Activated CD8-positive, alpha-beta T cell treated with anti-CD3 and anti-CD28 coated beads, Interleukin-2, amount 10 ng/mL, durations not matched to agents 7 days and 5 days (primary cell): ENCODE measurements at regions not wholly inside any gene's neighbourhood (a gene's known extent, or its start where the extent isn't known, plus 50 kb on each side); places are given as distances from the start of the nearest gene placed in this dataset.
"Not testable (repeated sequence)": the region's sequence is repeated elsewhere in the genome, so short reads cannot be mapped to it uniquely, and the experiment has no call there.

ENCODE experiments used
- ATAC-seq: fragments of 150-1000 bp; cut with Tn5 transposase; one replicate; pipeline ENCODE4 v1.10.0; 2021; ENCODE audit warnings: moderate library complexity
- CTCF ChIA-PET: fragments of 350-600 bp; sonication (Branson Sonifier 250); formaldehyde crosslinking; loops from one replicate; lab custom pipeline; 2021; ENCODE audit warnings: antibody characterized with exemption; lab: Charles Lee
- POLR2A ChIA-PET: fragments of 350-600 bp; sonication (Branson Sonifier 250); formaldehyde crosslinking; loops from one replicate; lab custom pipeline; 2021; ENCODE audit warnings: antibody characterized with exemption; lab: Charles Lee
- DNase-seq: peaks from one replicate; pipeline ENCODE4 v3.0.0-alpha.2; 2020
- H3K27ac Mint-ChIP-seq: one replicate; pipeline ENCODE4 v1.8.0; 2021; ENCODE audit warnings: mild to moderate bottlenecking, mixed read lengths
- H3K27me3 Mint-ChIP-seq: one replicate; pipeline ENCODE4 v1.8.0; 2021; ENCODE audit warnings: low read depth, mixed read lengths
- H3K36me3 Mint-ChIP-seq: one replicate; pipeline ENCODE4 v1.8.0; 2021; ENCODE audit warnings: low read depth, mixed read lengths
- H3K4me1 Mint-ChIP-seq: one replicate; pipeline ENCODE4 v1.8.0; 2021; ENCODE audit warnings: low read depth, mixed read lengths
- H3K4me3 Mint-ChIP-seq: one replicate; pipeline ENCODE4 v1.8.0; 2021; ENCODE audit warnings: mild to moderate bottlenecking, mixed read lengths
- H3K9me3 Mint-ChIP-seq: one replicate; pipeline ENCODE4 v1.8.0; 2022; ENCODE audit warnings: mixed read lengths; ENCODE audit not compliant: insufficient read depth

- Mint-ChIP-seq H3K4me3 (no peak overlapping the region), H3K36me3 (no peaks in the 10 kb centered on the region), H3K27me3 (no peaks in the 10 kb centered on the region), H3K4me1 (no peaks in the 10 kb centered on the region), H3K9me3 (no peaks in the 10 kb centered on the region), H3K27ac (no peak overlapping the region)
- no peak for ATAC-seq
- ChIA-PET CTCF (no interaction called here), POLR2A (no interaction called here)
- no peak for DNase-seq
These were observed 356.2 kb downstream of the GJA1 start for GRCh38 chr6:121791396-121792315.

- CTCF ChIA-PET: no interaction called here
- DNase-seq: no peak
These were observed 359.2 kb downstream of the GJA1 start for GRCh38 chr6:121794630-121795029.

DNA sequence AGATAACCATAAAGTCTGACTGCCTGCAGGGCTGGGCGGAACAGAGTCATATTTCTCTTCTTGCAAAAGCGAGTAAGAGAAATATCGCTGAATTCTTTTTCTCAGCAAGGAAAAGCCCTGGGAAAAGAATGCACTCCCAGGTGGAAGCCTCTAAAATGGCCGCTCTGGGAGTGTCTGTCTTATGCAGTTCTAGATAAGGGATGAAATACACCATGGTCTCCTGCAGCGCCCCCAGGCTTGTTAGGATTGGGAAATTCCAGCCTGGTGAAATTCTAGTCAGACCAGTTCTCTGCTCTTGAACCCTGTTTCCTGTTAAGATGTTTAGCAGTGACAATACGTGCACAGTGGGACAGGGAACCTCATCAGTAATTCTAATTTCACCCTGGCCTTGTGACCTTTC, 362.2 kb downstream of the GJA1 start:
- H3K4me1 Mint-ChIP-seq, H3K36me3 Mint-ChIP-seq, H3K4me3 Mint-ChIP-seq, CTCF ChIA-PET, POLR2A ChIA-PET, H3K9me3 Mint-ChIP-seq, DNase-seq, H3K27me3 Mint-ChIP-seq, ATAC-seq, H3K27ac Mint-ChIP-seq: not testable (repeated sequence)

More at GRCh38 chr6:121794630-121795029, 359.2 kb downstream of the GJA1 start:
- no peaks in the 10 kb centered on the region for H3K9me3 Mint-ChIP-seq
- POLR2A ChIA-PET: no interaction called here
- no peak overlapping the region for H3K27ac Mint-ChIP-seq
- no peaks in the 10 kb centered on the region for H3K27me3 Mint-ChIP-seq
- no peaks in the 10 kb centered on the region for H3K4me1 Mint-ChIP-seq
- no peaks in the 10 kb centered on the region for H3K36me3 Mint-ChIP-seq
- no peak overlapping the region for H3K4me3 Mint-ChIP-seq
- ATAC-seq: no peak

- ATAC-seq, H3K36me3 Mint-ChIP-seq, H3K9me3 Mint-ChIP-seq, H3K4me1 Mint-ChIP-seq, H3K27me3 Mint-ChIP-seq, DNase-seq, CTCF ChIA-PET, H3K27ac Mint-ChIP-seq, H3K4me3 Mint-ChIP-seq, POLR2A ChIA-PET: not testable (repeated sequence)
These were observed 362.7 kb downstream of the GJA1 start for GRCh38 chr6:121798126-121798525.

GRCh38 chr6:121799574-121799973, 364.1 kb downstream of the GJA1 start:
- H3K9me3 Mint-ChIP-seq: no peaks in the 10 kb centered on the region
- DNase-seq (no peak), ATAC-seq (no peak)
- no peak overlapping the region for H3K27ac Mint-ChIP-seq
- no peaks in the 10 kb centered on the region for H3K36me3 Mint-ChIP-seq
- ChIA-PET POLR2A (no interaction called here), CTCF (no interaction called here)
- no peaks in the 10 kb centered on the region for H3K4me1 Mint-ChIP-seq
- no peak overlapping the region for H3K4me3 Mint-ChIP-seq
- H3K27me3 Mint-ChIP-seq: no peaks in the 10 kb centered on the region

DNA sequence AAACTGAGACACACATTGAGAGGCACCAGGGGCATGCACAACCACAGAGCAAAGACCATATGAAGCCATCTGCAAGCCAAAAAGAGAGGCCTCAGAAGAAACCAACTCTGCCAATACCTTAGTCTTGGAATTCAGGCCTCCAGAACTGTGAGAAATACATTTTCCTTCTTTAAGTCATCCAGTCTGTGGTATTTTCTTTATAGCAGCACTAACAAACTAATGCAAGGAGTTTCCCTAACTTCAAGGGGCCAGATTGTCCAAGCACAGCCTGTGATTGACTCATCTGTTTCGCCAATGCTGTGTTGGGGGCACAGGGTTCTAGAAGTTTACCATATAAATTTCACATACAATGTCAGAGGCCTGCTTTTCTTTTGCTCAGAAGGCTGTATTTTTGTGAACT, 364.6 kb downstream of the GJA1 start:
- ChIA-PET POLR2A (no interaction called here), CTCF (no interaction called here)
- Mint-ChIP-seq H3K4me1 (no peaks in the 10 kb centered on the region), H3K27ac (no peak overlapping the region), H3K36me3 (no peaks in the 10 kb centered on the region), H3K4me3 (no peak overlapping the region), H3K9me3 (no peaks in the 10 kb centered on the region), H3K27me3 (no peaks in the 10 kb centered on the region)
- ATAC-seq: no peak
- DNase-seq: no peak

GRCh38 chr6:121806116-121806515, 370.7 kb downstream of the GJA1 start:
- DNase-seq (no peak), ATAC-seq (no peak)
- CTCF ChIA-PET: no interaction called here
- POLR2A ChIA-PET: no interaction called here
- Mint-ChIP-seq H3K4me3 (no peak overlapping the region), H3K27me3 (no peaks in the 10 kb centered on the region), H3K4me1 (no peaks in the 10 kb centered on the region), H3K27ac (no peak overlapping the region), H3K9me3 (no peaks in the 10 kb centered on the region), H3K36me3 (no peaks in the 10 kb centered on the region)

DNA sequence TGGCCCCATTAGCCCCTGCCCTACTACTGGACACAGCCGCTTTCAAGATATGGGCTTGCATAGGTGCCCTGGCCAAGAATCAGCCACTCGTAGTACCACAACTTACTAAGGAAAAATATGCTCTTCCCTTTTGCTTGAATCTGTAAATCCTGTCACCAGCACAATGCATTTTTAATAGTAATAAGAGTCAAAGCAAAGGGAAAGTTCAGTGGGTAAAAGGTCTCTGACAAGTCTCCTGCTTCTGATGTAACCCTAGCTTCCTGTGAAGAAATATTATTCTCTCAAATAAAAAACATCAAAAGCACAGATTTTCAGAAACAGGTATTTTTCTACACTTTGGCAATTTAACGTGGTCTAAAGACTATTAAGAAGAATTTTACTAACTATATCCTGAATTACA, 373.8 kb downstream of the GJA1 start:
- ATAC-seq: no peak
- no peaks in the 10 kb centered on the region for H3K36me3 Mint-ChIP-seq
- CTCF ChIA-PET: no interaction called here

GRCh38 chr6:121810158-121811032, 374.9 kb downstream of the GJA1 start:
- Mint-ChIP-seq H3K27me3 (no peaks in the 10 kb centered on the region), H3K4me1 (no peaks in the 10 kb centered on the region), H3K36me3 (no peaks in the 10 kb centered on the region), H3K27ac (no peak overlapping the region), H3K9me3 (no peaks in the 10 kb centered on the region), H3K4me3 (no peak overlapping the region)
- ATAC-seq (no peak), DNase-seq (no peak)
- POLR2A ChIA-PET: no interaction called here
- CTCF ChIA-PET: no interaction called here

More for the DNA sequence above, 373.8 kb downstream of the GJA1 start:
- DNase-seq: no peak
- Mint-ChIP-seq H3K4me1 (no peaks in the 10 kb centered on the region), H3K27ac (no peak overlapping the region), H3K27me3 (no peaks in the 10 kb centered on the region), H3K9me3 (no peaks in the 10 kb centered on the region), H3K4me3 (no peak overlapping the region)
- POLR2A ChIA-PET: no interaction called here

DNA sequence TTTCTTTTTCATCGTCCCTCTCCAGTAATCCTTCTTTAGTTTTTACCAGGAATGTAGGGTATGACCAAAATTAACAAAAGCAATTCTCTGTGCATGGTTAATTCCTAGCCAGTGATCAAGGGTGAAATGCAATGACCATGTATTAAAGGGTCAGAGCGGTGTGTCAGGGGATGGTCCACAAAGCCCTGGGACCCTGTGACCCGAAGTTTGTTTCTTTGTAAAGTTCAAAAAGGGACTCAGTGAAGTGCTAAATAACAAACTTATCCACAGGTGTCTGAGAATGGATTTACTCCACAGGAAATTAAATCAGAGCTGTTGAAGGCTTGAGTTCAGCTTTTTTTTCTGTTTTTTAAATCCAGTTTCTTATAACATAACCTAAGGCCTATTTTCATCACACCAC, 375.7 kb downstream of the GJA1 start:
- H3K9me3 Mint-ChIP-seq: no peaks in the 10 kb centered on the region
- ATAC-seq: no peak
- no peaks in the 10 kb centered on the region for H3K36me3 Mint-ChIP-seq
- H3K27me3 Mint-ChIP-seq: no peaks in the 10 kb centered on the region
- ChIA-PET CTCF (no interaction called here), POLR2A (no interaction called here)
- no peak overlapping the region for H3K27ac Mint-ChIP-seq
- no peak for DNase-seq
- H3K4me3 Mint-ChIP-seq: no peak overlapping the region
- H3K4me1 Mint-ChIP-seq: no peaks in the 10 kb centered on the region

DNA sequence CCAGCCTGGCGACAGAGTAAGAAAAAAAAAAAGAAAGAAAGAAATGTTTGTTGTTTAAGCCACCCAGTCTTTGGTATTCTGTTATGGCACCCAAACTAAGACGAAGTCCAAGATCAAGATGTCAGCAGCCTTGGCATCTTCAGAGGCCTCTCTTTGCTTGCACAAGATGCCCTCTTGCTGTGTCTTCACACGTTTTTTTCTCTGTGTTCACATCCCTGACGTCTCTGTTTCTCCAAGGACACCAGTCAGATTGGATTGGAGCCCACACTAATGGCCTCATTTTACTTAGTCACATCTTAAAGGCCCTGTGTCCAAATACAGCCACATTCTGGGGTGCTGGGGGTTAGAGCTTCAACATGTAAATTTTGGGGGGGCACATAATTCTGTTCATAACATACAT, 380.9 kb downstream of the GJA1 start:
- ATAC-seq (no peak), DNase-seq (no peak)
- POLR2A ChIA-PET: no interaction called here
- no peak overlapping the region for H3K27ac Mint-ChIP-seq
- H3K4me3 Mint-ChIP-seq: no peak overlapping the region
- peaks cover 13% of the 10 kb centered on the region for H3K9me3 Mint-ChIP-seq
- CTCF ChIA-PET: no interaction called here
- H3K27me3 Mint-ChIP-seq: no peaks in the 10 kb centered on the region
- no peaks in the 10 kb centered on the region for H3K36me3 Mint-ChIP-seq
- H3K4me1 Mint-ChIP-seq: no peaks in the 10 kb centered on the region

DNA sequence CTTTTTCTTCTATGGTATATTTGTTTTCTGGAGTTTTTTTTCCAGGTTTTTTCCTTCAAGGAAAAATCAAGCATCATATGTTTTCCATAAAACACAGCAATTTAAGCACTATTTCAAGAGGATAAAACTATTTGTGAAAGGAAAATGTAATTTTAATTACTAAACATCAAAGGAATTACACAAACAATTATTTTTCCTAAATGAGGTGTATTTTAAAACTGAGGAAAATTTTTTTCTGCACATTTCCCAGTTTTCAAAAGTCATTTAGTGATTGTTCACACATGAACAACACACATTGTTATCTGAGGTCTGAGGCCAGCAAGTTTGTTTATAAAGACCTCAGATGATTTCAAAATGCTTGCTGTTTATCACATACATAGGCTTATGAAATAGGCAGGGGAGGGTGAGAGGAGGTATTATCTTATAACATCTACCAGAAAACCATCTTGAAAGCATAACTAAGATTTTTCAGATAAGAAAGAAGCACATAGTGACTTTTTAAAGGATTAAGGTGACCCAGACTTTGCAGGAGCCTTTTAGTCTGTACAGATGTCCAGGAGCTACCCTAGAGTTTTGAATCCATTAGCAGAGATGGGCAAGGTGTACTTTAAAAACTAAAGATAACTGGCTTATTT, 381.6 kb downstream of the GJA1 start:
- CTCF ChIA-PET: no interaction called here
- POLR2A ChIA-PET: no interaction called here
- ATAC-seq (no peak), DNase-seq (no peak)
- Mint-ChIP-seq H3K27me3 (no peaks in the 10 kb centered on the region), H3K27ac (no peak overlapping the region), H3K36me3 (no peaks in the 10 kb centered on the region), H3K9me3 (peaks cover 13% of the 10 kb centered on the region), H3K4me3 (no peak overlapping the region), H3K4me1 (no peaks in the 10 kb centered on the region)
